Keratinocyte (primary cell): ENCODE measurements at regions not wholly inside any gene's neighbourhood (a gene's known extent, or its start where the extent isn't known, plus 50 kb on each side); places are given as distances from the start of the nearest gene placed in this dataset.

Experiments
- DNase-seq: peaks from one replicate; pipeline ENCODE4 v3.0.0-alpha.2; 2011; ENCODE audit warnings: low read depth, missing footprints, low spot score
- FAIRE-seq: peaks from 2 replicates; lab custom pipeline; 2011; peaks lifted over from hg19 to GRCh38; lab: Jason Lieb, UNC
- H2AFZ ChIP-seq: 2 replicates; pipeline ENCODE4 v1.6.0; 2012; ENCODE audit warnings: low read length, control low read depth, inconsistent platforms; ENCODE audit not compliant: control insufficient read depth
- H3K27ac ChIP-seq: 2 replicates; pipeline ENCODE4 v1.5.1; 2011; ENCODE audit warnings: low read length; ENCODE audit not compliant: control insufficient read depth, insufficient read depth
- H3K27me3 ChIP-seq: 3 replicates; pipeline ENCODE4 v1.6.0; 2011; ENCODE audit warnings: low read length; ENCODE audit not compliant: control insufficient read depth, insufficient read depth; ENCODE audit errors: extremely low read depth
- H3K36me3 ChIP-seq, 2 experiments: 2 replicates in 1 of 2; 3 replicates in 1 of 2; pipeline ENCODE4 v1.5.1; 2011; ENCODE audit warnings: low read length in 2 of 2, mild to moderate bottlenecking in 1 of 2; ENCODE audit not compliant: control insufficient read depth in 2 of 2, insufficient read depth in 2 of 2; ENCODE audit errors: extremely low read depth in 1 of 2
- H3K4me1 ChIP-seq: 3 replicates; pipeline ENCODE4 v1.5.1; 2011; ENCODE audit warnings: low read length; ENCODE audit not compliant: control insufficient read depth, insufficient read depth; ENCODE audit errors: extremely low read depth
- H3K4me2 ChIP-seq: 3 replicates; pipeline ENCODE4 v1.6.0; 2011; ENCODE audit warnings: low read depth, low read length; ENCODE audit not compliant: control insufficient read depth, insufficient read depth; ENCODE audit errors: extremely low read depth
- H3K4me3 ChIP-seq, 3 experiments: fragments of 200-600 bp in 1 of 3; sonication (generic) in 1 of 3; 2 replicates in 2 of 3; 3 replicates in 1 of 3; pipeline ENCODE4 v1.5.1; 2011 to 2016; ENCODE audit warnings: low read length in 3 of 3, mild to moderate bottlenecking in 3 of 3, control low read depth in 2 of 3, inconsistent platforms in 1 of 3, low read depth in 1 of 3, mixed read lengths in 1 of 3, mixed run types in 1 of 3, moderate library complexity in 1 of 3; ENCODE audit not compliant: control insufficient read depth in 2 of 3, insufficient read depth in 2 of 3; ENCODE audit errors: extremely low read depth in 1 of 3
- H3K79me2 ChIP-seq: 2 replicates; pipeline ENCODE4 v1.6.0; 2012; ENCODE audit warnings: low read length; ENCODE audit not compliant: control insufficient read depth, insufficient read depth
- H3K9ac ChIP-seq: 3 replicates; pipeline ENCODE4 v1.6.0; 2011; ENCODE audit warnings: low read length; ENCODE audit not compliant: control insufficient read depth, insufficient read depth; ENCODE audit errors: extremely low read depth
- H3K9me1 ChIP-seq: 3 replicates; pipeline ENCODE4 v1.6.0; 2011; ENCODE audit warnings: low read length; ENCODE audit not compliant: control insufficient read depth, insufficient read depth; ENCODE audit errors: extremely low read depth
- H3K9me3 ChIP-seq: 2 replicates; pipeline ENCODE4 v1.5.1; 2012; ENCODE audit warnings: low read depth, low read length; ENCODE audit not compliant: control insufficient read depth
- H4K20me1 ChIP-seq: 3 replicates; pipeline ENCODE4 v1.6.0; 2011; ENCODE audit warnings: low read length; ENCODE audit not compliant: control insufficient read depth, insufficient read depth; ENCODE audit errors: extremely low read depth
- EZH2 ChIP-seq: IDR thresholded peaks from one replicate; pipeline ENCODE4 v1.6.1; 2012; ENCODE audit warnings: inconsistent platforms, mild to moderate bottlenecking, low read length, moderate library complexity
- dilution Hi-C: fragments of 300-500 bp; cut with MboI; formaldehyde crosslinking; loops from one replicate; pipeline ENCODE4 v1.7.0; 2020; ENCODE audit warnings: low sequenced_read_pairs; ENCODE audit not compliant: extremely low pct_ligation_motif_present
- TF ChIP-seq, protein P1 (sequence below), 3 experiments: IDR thresholded peaks in 1 of 3; conservative IDR thresholded peaks in 1 of 3; optimal IDR thresholded peaks in 1 of 3; 2 replicates in 2 of 3; 3 replicates in 1 of 3; pipeline versions ENCODE3 to v1.5.1; 2011; ENCODE audit warnings: low read length in 3 of 3, mild to moderate bottlenecking in 3 of 3, moderate library complexity in 2 of 3, control low read depth in 1 of 3, inconsistent platforms in 1 of 3; ENCODE audit not compliant: insufficient read depth in 2 of 3; ENCODE audit errors: extremely low read depth in 1 of 3

DNA sequence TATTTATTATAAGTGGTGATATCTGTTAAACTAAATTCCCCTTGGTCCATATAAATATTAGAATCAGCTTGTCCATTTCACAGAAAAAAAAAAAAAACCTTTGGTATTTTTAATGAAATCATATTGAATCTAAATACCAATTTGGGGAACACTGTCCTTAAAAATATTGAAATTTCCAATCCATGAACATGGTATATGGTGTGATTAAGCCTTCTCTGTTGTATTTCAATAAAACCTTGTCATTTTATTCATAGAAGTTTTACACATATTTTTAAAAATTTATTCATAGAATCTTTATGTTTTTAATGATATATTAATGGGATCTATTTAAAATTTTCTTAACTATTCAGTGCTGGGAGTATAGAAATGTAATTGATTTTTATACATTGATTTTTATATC lies 135.3 kb downstream of the CEP120 start:
- no peaks in the 10 kb centered on the region for H3K36me3 ChIP-seq
- H3K9me1 ChIP-seq: no peaks in the 10 kb centered on the region
- no peaks in the 10 kb centered on the region for H3K4me1 ChIP-seq
- dilution Hi-C loops: no loop called here
- H3K9ac ChIP-seq: no peak overlapping the region
- TF ChIP-seq, protein P1, sequence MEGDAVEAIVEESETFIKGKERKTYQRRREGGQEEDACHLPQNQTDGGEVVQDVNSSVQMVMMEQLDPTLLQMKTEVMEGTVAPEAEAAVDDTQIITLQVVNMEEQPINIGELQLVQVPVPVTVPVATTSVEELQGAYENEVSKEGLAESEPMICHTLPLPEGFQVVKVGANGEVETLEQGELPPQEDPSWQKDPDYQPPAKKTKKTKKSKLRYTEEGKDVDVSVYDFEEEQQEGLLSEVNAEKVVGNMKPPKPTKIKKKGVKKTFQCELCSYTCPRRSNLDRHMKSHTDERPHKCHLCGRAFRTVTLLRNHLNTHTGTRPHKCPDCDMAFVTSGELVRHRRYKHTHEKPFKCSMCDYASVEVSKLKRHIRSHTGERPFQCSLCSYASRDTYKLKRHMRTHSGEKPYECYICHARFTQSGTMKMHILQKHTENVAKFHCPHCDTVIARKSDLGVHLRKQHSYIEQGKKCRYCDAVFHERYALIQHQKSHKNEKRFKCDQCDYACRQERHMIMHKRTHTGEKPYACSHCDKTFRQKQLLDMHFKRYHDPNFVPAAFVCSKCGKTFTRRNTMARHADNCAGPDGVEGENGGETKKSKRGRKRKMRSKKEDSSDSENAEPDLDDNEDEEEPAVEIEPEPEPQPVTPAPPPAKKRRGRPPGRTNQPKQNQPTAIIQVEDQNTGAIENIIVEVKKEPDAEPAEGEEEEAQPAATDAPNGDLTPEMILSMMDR (optimal IDR thresholded peaks at IDR 0.05 in 1 of 3, IDR thresholded peaks at IDR 0.05 in 1 of 3, conservative IDR thresholded peaks at IDR 0.05 in 1 of 3; ENCODE audit: extremely low read depth in 1 of 3, insufficient read depth in 2 of 3, low read length in 3 of 3): no peak
- TF ChIP-seq EZH2: no peak
- no peak overlapping the region for H3K27ac ChIP-seq
- H3K27me3 ChIP-seq: peaks cover 17% of the 10 kb centered on the region
- FAIRE-seq: no peak
- H3K9me3 ChIP-seq: no peaks in the 10 kb centered on the region
- H4K20me1 ChIP-seq: no peaks in the 10 kb centered on the region
- no peaks in the 10 kb centered on the region for H3K79me2 ChIP-seq
- no peak overlapping the region for H3K4me2 ChIP-seq
- no peak for DNase-seq
- no peak overlapping the region for H3K4me3 ChIP-seq
- no peak overlapping the region for H2AFZ ChIP-seq

DNA sequence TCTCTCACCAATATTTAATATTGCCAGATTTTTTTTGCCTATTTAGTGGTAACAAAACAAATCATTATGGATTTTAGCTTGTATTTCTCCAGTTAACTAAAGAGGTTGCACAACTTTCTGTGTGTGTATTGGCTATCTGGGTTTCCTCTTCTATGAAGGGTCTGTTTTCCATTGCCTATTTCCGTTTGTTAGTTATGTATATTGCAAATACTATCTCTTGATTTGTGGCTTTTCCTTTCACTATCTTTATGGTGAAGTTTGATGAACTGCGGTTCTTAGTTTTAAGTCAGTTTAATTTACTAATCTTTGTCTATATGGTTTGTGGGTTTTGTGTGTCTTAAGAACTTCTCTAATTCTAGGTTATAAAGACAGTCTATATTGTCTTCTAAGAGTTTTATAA lies 136.3 kb downstream of the CEP120 start:
- peaks cover 22% of the 10 kb centered on the region for H3K27me3 ChIP-seq
- no peaks in the 10 kb centered on the region for H3K9me3 ChIP-seq
- no peaks in the 10 kb centered on the region for H4K20me1 ChIP-seq
- no peaks in the 10 kb centered on the region for H3K4me1 ChIP-seq
- no peaks in the 10 kb centered on the region for H3K9me1 ChIP-seq
- DNase-seq: no peak
- no peaks in the 10 kb centered on the region for H3K36me3 ChIP-seq
- no peak overlapping the region for H3K9ac ChIP-seq
- H2AFZ ChIP-seq: no peak overlapping the region
- no peak for FAIRE-seq
- no peak for TF ChIP-seq EZH2
- TF ChIP-seq, protein P1 (optimal IDR thresholded peaks at IDR 0.05 in 1 of 3, IDR thresholded peaks at IDR 0.05 in 1 of 3, conservative IDR thresholded peaks at IDR 0.05 in 1 of 3; ENCODE audit: extremely low read depth in 1 of 3, insufficient read depth in 2 of 3, low read length in 3 of 3): no peak
- no peak overlapping the region for H3K4me3 ChIP-seq
- no peak overlapping the region for H3K27ac ChIP-seq
- no peaks in the 10 kb centered on the region for H3K79me2 ChIP-seq
- dilution Hi-C loops: no loop called here
- H3K4me2 ChIP-seq: no peak overlapping the region
